ENCODE measurements at regions not wholly inside any gene's neighbourhood (a gene's known extent, or its start where the extent isn't known, plus 50 kb on each side); places are given as distances from the start of the nearest gene placed in this dataset.

DNA sequence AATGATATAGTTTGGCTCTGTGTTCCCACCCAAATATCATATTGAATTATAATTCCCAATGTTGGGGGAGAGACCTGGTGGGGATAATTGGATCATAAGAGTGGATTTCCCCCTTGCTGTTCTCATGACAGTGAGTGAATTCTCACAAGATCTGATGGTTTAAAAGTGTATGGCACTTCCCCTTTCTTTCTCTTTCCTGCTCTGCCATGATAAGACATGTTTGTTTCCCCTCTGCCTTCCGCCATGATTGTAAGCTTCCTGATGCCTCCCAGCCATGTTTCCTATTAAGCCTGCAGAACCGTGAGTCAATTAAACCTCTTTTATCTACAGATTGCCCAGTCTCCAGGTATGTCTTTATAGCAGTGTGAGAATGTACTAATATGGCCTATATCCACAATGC is 126.7 kb upstream of the GMNC start:
- no peak for DNase-seq
- Histone ChIP-seq H3K4me3 (no peak overlapping the region), H3K4me1 (no peaks in the 10 kb centered on the region), H3K27me3 (ENCODE audit: low read depth) (no peaks in the 10 kb centered on the region), H3K9me3 (replicated peaks) (peaks cover 32% of the 10 kb centered on the region), H3K27ac (replicated peaks) (no peak overlapping the region), H3K36me3 (no peaks in the 10 kb centered on the region)
- TF ChIP-seq, protein P1, sequence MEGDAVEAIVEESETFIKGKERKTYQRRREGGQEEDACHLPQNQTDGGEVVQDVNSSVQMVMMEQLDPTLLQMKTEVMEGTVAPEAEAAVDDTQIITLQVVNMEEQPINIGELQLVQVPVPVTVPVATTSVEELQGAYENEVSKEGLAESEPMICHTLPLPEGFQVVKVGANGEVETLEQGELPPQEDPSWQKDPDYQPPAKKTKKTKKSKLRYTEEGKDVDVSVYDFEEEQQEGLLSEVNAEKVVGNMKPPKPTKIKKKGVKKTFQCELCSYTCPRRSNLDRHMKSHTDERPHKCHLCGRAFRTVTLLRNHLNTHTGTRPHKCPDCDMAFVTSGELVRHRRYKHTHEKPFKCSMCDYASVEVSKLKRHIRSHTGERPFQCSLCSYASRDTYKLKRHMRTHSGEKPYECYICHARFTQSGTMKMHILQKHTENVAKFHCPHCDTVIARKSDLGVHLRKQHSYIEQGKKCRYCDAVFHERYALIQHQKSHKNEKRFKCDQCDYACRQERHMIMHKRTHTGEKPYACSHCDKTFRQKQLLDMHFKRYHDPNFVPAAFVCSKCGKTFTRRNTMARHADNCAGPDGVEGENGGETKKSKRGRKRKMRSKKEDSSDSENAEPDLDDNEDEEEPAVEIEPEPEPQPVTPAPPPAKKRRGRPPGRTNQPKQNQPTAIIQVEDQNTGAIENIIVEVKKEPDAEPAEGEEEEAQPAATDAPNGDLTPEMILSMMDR (IDR thresholded peaks at IDR 0.05; ENCODE audit: borderline replicate concordance), result no peak
- intact Hi-C loops (cut with micrococcal nuclease), result no loop called here

DNA sequence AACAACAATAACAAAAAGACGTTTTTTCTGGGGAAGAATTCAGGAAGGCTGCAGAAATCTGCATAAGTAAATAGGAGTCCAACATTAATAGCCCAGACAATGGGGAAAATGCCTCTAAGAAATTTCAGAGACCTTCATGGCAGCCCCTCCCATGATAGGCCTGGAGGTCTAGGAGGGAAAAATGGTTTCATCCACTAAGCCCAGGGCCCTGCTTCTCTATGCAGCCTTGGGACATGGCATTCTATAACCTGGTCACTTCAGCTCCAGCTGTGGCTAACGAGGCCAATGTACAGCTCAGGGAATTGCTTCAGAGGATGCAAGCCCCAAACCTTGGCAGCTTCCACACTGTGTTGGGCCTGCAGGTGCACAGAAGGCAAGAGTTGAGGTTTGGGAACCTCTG is 125.6 kb upstream of the GMNC start:
- Histone ChIP-seq H3K9me3 (replicated peaks) (peaks cover 32% of the 10 kb centered on the region), H3K4me1 (no peaks in the 10 kb centered on the region), H3K27me3 (ENCODE audit: low read depth) (no peaks in the 10 kb centered on the region), H3K36me3 (no peaks in the 10 kb centered on the region), H3K27ac (replicated peaks) (no peak overlapping the region), H3K4me3 (no peak overlapping the region)
- TF ChIP-seq, protein P1 (IDR thresholded peaks at IDR 0.05; ENCODE audit: borderline replicate concordance), result no peak
- DNase-seq, result no peak
- intact Hi-C loops (cut with micrococcal nuclease), result no loop called here

DNA sequence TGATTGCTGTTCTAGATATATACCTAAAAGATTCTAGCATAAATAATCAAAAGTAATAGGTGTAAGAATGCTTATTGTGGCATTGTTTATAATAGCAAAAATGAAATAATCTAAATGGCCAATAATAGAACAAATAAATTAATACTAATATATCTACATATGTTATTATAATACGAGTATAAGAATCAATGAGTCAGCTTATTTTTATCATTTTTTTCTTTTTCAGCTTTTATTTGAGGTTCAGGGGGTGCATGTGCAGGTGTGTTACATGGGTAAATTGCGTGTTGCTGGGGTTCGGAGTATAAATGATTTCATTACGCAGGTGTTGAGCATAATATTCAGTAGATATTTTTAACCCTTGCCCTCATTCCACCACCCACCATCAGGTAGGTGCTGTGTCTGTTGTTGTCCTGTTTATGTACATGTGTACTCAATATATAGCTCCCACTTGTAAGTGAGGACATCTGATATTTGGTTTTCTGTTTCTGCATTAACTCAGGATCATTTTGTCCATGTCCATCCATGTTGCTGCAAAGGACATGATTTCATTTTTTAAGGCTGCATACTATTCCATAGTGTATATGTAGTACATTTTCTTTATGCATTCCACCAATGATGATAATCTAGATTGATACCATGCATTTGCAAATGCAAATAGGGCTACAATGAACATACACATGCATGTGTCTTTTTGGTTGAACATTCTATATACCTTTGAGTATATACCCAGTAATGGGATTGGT is 122.2 kb upstream of the GMNC start:
- Histone ChIP-seq H3K9me3 (replicated peaks) (peaks cover 31% of the 10 kb centered on the region), H3K27ac (replicated peaks) (no peak overlapping the region), H3K4me1 (no peaks in the 10 kb centered on the region), H3K36me3 (no peaks in the 10 kb centered on the region), H3K4me3 (no peak overlapping the region), H3K27me3 (ENCODE audit: low read depth) (no peaks in the 10 kb centered on the region)
- TF ChIP-seq, protein P1 (IDR thresholded peaks at IDR 0.05; ENCODE audit: borderline replicate concordance), result no peak
- DNase-seq, result no peak
- intact Hi-C loops (cut with micrococcal nuclease), result no loop called here

DNA sequence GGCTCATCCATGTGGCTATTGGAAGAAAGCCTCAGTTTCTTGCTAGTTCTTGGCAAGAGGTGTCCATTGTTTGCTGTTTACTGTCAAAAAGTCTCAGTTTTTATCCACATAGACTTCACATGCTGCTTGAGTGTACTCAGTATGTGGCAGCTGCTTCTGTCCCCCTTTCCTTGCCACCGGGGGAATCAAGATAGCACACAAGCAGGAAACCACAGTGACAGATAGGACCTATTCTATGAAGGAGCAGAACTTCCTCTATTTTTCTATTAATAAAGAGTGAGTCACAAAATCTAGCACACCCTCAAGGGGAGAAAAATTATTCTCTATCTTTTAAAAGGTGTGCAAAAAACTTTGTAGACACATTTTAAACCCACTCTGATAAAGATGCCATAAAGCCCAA is 121.4 kb upstream of the GMNC start:
- H3K4me1 ChIP-seq, result no peaks in the 10 kb centered on the region
- intact Hi-C loops (cut with micrococcal nuclease), result no loop called here
- H3K4me3 ChIP-seq, result no peak overlapping the region
- no peaks in the 10 kb centered on the region for H3K36me3 ChIP-seq
- DNase-seq, result no peak
- H3K9me3 ChIP-seq (replicated peaks), result peaks cover 23% of the 10 kb centered on the region
- no peaks in the 10 kb centered on the region for H3K27me3 ChIP-seq (ENCODE audit: low read depth)
- TF ChIP-seq, protein P1 (IDR thresholded peaks at IDR 0.05; ENCODE audit: borderline replicate concordance), result no peak
- no peak overlapping the region for H3K27ac ChIP-seq (replicated peaks)

DNA sequence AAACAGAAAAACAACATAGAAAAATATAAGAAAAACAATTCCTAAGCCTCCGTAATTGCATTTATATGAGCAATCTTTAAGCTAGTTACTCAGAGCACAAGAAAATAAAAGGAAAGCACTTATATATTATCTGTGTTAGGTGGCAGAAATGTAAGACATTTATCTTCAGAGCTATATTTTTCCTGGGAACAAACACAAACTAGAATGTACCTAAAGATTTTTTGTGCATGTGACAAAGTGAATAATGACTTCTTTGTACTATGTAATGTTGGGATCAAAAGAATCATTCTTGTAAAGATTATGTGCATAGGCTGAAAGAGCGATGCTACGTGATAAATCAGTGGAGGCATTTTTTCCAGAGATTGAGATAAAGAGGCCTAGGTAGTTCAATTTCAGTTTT is 111.3 kb upstream of the GMNC start:
- Histone ChIP-seq H3K27me3 (ENCODE audit: low read depth) (no peaks in the 10 kb centered on the region), H3K27ac (replicated peaks) (no peak overlapping the region), H3K9me3 (replicated peaks) (no peaks in the 10 kb centered on the region), H3K36me3 (no peaks in the 10 kb centered on the region), H3K4me3 (no peak overlapping the region), H3K4me1 (no peaks in the 10 kb centered on the region)
- TF ChIP-seq, protein P1 (IDR thresholded peaks at IDR 0.05; ENCODE audit: borderline replicate concordance), result no peak
- intact Hi-C loops (cut with micrococcal nuclease), result no loop called here
- no peak for DNase-seq

Data from left ventricle myocardium inferior (tissue), 1 donor.